ENCODE measurements at regions not wholly inside any gene's neighbourhood (a gene's known extent, or its start where the extent isn't known, plus 50 kb on each side); places are given as distances from the start of the nearest gene placed in this dataset.

GRCh38 chr18:56235481-56236013 lies 402.8 kb downstream of the TXNL1 start (continued):
- TF ChIP-seq TARDBP (IDR thresholded peaks at IDR 0.05) (no peak), NR2C2 (CRISPR knock-in tag; IDR thresholded peaks at IDR 0.05) (no peak), NR2C2 (tag; IDR thresholded peaks at IDR 0.05) (no peak)

GRCh38 chr18:56235071-56235470 lies 403.3 kb downstream of the TXNL1 start:
- intact Hi-C loops (cut with micrococcal nuclease) = no loop called here
- no TSS peak for BruUV-seq (replicated peaks)
- in situ Hi-C loops (cut with MboI) = no loop called here
- Histone ChIP-seq H3K27ac (ENCODE audit: extremely low read depth, low read depth, low read length) (no peak overlapping the region), H3K9ac (ENCODE audit: insufficient read depth in 1 of 2, low read depth in 2 of 2, low read length in 2 of 2) (no peak overlapping the region), H3K79me2 (ENCODE audit: control insufficient read depth, insufficient read depth, low read length) (no peaks in the 10 kb centered on the region), H3K4me1 (replicated peaks in 1 of 2; ENCODE audit: control insufficient read depth in 2 of 2, insufficient read depth in 2 of 2, low read length in 2 of 2) (no peaks in the 10 kb centered on the region), H3K36me3 (ENCODE audit: control insufficient read depth, insufficient read depth, low read length) (no peaks in the 10 kb centered on the region), H3K4me3 (no peak overlapping the region), H4K20me1 (replicated peaks; ENCODE audit: control insufficient read depth, insufficient read depth, low read length) (no peaks in the 10 kb centered on the region), H3K9me1 (ENCODE audit: control insufficient read depth, insufficient read depth, low read length) (no peaks in the 10 kb centered on the region), H2AFZ (ENCODE audit: low read depth, low read length) (no peak overlapping the region), H3K9me3 (replicated peaks; ENCODE audit: control insufficient read depth, insufficient read depth, low read depth, low read length) (no peaks in the 10 kb centered on the region), H3K27me3 (ENCODE audit: control insufficient read depth in 2 of 2, insufficient read depth in 2 of 2, low read length in 2 of 2) (no peaks in the 10 kb centered on the region), H3K4me2 (ENCODE audit: insufficient read depth, low read length) (no peak overlapping the region)
- POLR2A ChIA-PET = no interaction called here
- FAIRE-seq = no peak
- TF ChIP-seq ZKSCAN8 (CRISPR knock-in tag; IDR thresholded peaks at IDR 0.05) = no peak
- TF ChIP-seq ZNF184 (CRISPR knock-in tag; IDR thresholded peaks at IDR 0.05) = no peak
- TF ChIP-seq COPS2 (conservative IDR thresholded peaks at IDR 0.05) = no peak
- no peak for TF ChIP-seq TCF15 (CRISPR knock-in tag; IDR thresholded peaks at IDR 0.05)
- TF ChIP-seq THAP12 (CRISPR knock-in tag; IDR thresholded peaks at IDR 0.05) = no peak
- TF ChIP-seq SMARCB1 (IDR thresholded peaks at IDR 0.05; ENCODE audit: insufficient read length, low read depth) = no peak
- TF ChIP-seq RBFOX2 (IDR thresholded peaks at IDR 0.05; ENCODE audit: low read depth, low read length) = no peak
- ATAC-seq = no peak
- CTCF ChIA-PET (ENCODE audit: low intra/inter-chr PET ratio) = no interaction called here
- 0% methylated on average over 6 of the region's 6 CpGs for WGBS (ENCODE audit: insufficient coverage, low coverage, missing lambda C conversion rate)
- no peak for DNase-seq (ENCODE audit: extremely low read depth in 1 of 4, low spot score in 3 of 4)
